ENCODE measurements at regions not wholly inside any gene's neighbourhood (a gene's known extent, or its start where the extent isn't known, plus 50 kb on each side); places are given as distances from the start of the nearest gene placed in this dataset.

DNA sequence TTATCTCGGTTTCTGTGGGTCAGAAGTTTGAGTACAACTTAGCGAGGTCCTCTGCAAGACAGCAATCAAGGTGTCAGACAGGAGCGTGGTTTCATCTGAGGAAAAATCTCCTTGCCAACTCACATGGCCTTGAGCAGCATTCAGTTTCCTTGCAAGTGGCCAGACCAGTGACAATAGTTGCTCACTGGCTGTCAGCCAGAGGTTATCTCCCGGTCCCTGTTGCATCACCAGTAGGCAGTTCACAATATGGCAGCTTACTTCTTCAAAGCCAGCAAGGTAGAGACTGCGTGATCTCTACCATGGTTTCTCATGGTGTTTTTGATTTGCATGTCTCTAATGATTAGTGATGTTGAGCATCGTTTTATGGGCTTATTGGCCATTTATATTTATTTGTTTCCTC is 143.8 kb upstream of the DAAM1 start:
- TF ChIP-seq ZNF274 (IDR thresholded peaks at IDR 0.05; ENCODE audit: low read depth, low read length) (no peak), SUZ12 (IDR thresholded peaks at IDR 0.05; ENCODE audit: extremely low read depth, insufficient read depth, insufficient read length) (no peak), YY1 (IDR thresholded peaks at IDR 0.05; ENCODE audit: insufficient read depth, insufficient read length) (no peak)

All from NT2/D1 (cell line).